MCF 10A (cell line): ENCODE measurements at regions not wholly inside any gene's neighbourhood (a gene's known extent, or its start where the extent isn't known, plus 50 kb on each side); places are given as distances from the start of the nearest gene placed in this dataset.

Experiments used
- BruUV-seq: library from RNA; stranded (reverse); fragments of 400-500 nt; replicated peaks from 2 replicates; lab custom pipeline; 2021; lab: Mats Ljungman, UMichigan
- CTCF ChIA-PET: fragments of 300-600 bp; sonication (Branson Sonifier 250); formaldehyde crosslinking; extraction: SDS; loops from one replicate; lab custom pipeline; 2021; ENCODE audit warnings: antibody characterized with exemption, inconsistent platforms; lab: Yijun Ruan, JAX
- POLR2A ChIA-PET: fragments of 300-600, 350-650 bp; sonication (Branson Sonifier 250); formaldehyde crosslinking; extraction: SDS; loops from one replicate; lab custom pipeline; 2020; ENCODE audit warnings: antibody characterized with exemption, inconsistent platforms; lab: Yijun Ruan, JAX
- DNase-seq: peaks from one replicate; pipeline ENCODE4 v3.0.0-alpha.2; 2018; ENCODE audit not compliant: unreplicated experiment
- H3K27ac Mint-ChIP-seq: one replicate; pipeline ENCODE4 v1.8.0; 2022; ENCODE audit warnings: mild to moderate bottlenecking, low read depth, mixed read lengths; ENCODE audit not compliant: unreplicated experiment
- H3K27me3 Mint-ChIP-seq: one replicate; pipeline ENCODE4 v1.8.0; 2022; ENCODE audit warnings: mixed read lengths; ENCODE audit not compliant: insufficient read depth, unreplicated experiment
- H3K36me3 Mint-ChIP-seq: one replicate; pipeline ENCODE4 v1.8.0; 2022; ENCODE audit warnings: mild to moderate bottlenecking, moderate library complexity, mixed read lengths; ENCODE audit not compliant: insufficient read depth, unreplicated experiment
- H3K4me1 Mint-ChIP-seq: one replicate; pipeline ENCODE4 v1.8.0; 2022; ENCODE audit warnings: mixed read lengths; ENCODE audit not compliant: insufficient read depth, unreplicated experiment
- H3K4me3 Mint-ChIP-seq: one replicate; pipeline ENCODE4 v1.8.0; 2022; ENCODE audit warnings: mild to moderate bottlenecking, moderate library complexity, mixed read lengths; ENCODE audit not compliant: unreplicated experiment
- H3K9me3 Mint-ChIP-seq: one replicate; pipeline ENCODE4 v1.8.0; 2022; ENCODE audit warnings: mixed read lengths; ENCODE audit not compliant: unreplicated experiment
- CTCF ChIP-seq: fragments of 200-600 bp; IDR thresholded peaks from one replicate; pipeline ENCODE4 v1.8.0; 2022; ENCODE audit warnings: antibody characterized with exemption, mild to moderate bottlenecking; ENCODE audit not compliant: unreplicated experiment
- intact Hi-C: fragments of 100-400 bp; cut with micrococcal nuclease; formaldehyde crosslinking; loops from 2 replicates; pipeline ENCODE4 v1.14.1; 2022

GRCh38 chr14:53780051-53780555 lies 176.5 kb downstream of the BMP4 start:
- no peak for DNase-seq
- Mint-ChIP-seq H3K36me3 (no peaks in the 10 kb centered on the region), H3K4me3 (no peak overlapping the region), H3K27me3 (no peaks in the 10 kb centered on the region), H3K27ac (no peak overlapping the region), H3K9me3 (peaks cover 13% of the 10 kb centered on the region), H3K4me1 (no peaks in the 10 kb centered on the region)
- ChIA-PET CTCF (interaction anchor here (0.6 kb wide), 1 partner anchor 8 kb away, joined by 4 read pairs; no protein-coding TSS in a partner anchor), POLR2A (no interaction called here)
- intact Hi-C loops = no loop called here
- TF ChIP-seq CTCF = no peak
- BruUV-seq = no TSS peak

GRCh38 chr14:53779301-53779700 lies 177.3 kb downstream of the BMP4 start:
- ChIA-PET POLR2A (no interaction called here), CTCF (no interaction called here)
- Mint-ChIP-seq H3K36me3 (no peaks in the 10 kb centered on the region), H3K4me3 (no peak overlapping the region), H3K4me1 (no peaks in the 10 kb centered on the region), H3K27ac (no peak overlapping the region), H3K9me3 (peaks cover 6% of the 10 kb centered on the region), H3K27me3 (no peaks in the 10 kb centered on the region)
- DNase-seq = no peak
- intact Hi-C loops = no loop called here
- no TSS peak for BruUV-seq
- TF ChIP-seq CTCF = no peak

- H3K4me1 Mint-ChIP-seq = no peaks in the 10 kb centered on the region
- POLR2A ChIA-PET = no interaction called here
- no TSS peak for BruUV-seq
- intact Hi-C loops = no loop called here
- no peak overlapping the region for H3K27ac Mint-ChIP-seq
- no peak overlapping the region for H3K4me3 Mint-ChIP-seq
- TF ChIP-seq CTCF = no peak
- H3K9me3 Mint-ChIP-seq = no peaks in the 10 kb centered on the region
- CTCF ChIA-PET = no interaction called here
- H3K27me3 Mint-ChIP-seq = no peaks in the 10 kb centered on the region
- DNase-seq = no peak
- H3K36me3 Mint-ChIP-seq = no peaks in the 10 kb centered on the region
Measured at GRCh38 chr14:53778263-53778662, 178.4 kb downstream of the BMP4 start.

- CTCF ChIA-PET = no interaction called here
- no peaks in the 10 kb centered on the region for H3K36me3 Mint-ChIP-seq
- intact Hi-C loops = no loop called here
- TF ChIP-seq CTCF = no peak
- H3K27ac Mint-ChIP-seq = no peak overlapping the region
- DNase-seq = no peak
- no peaks in the 10 kb centered on the region for H3K4me1 Mint-ChIP-seq
- H3K27me3 Mint-ChIP-seq = no peaks in the 10 kb centered on the region
- H3K4me3 Mint-ChIP-seq = no peak overlapping the region
- no TSS peak for BruUV-seq
- POLR2A ChIA-PET = interaction anchor here (0.7 kb wide), 1 partner anchor 10 kb away, joined by 4 read pairs; no protein-coding TSS in a partner anchor
- H3K9me3 Mint-ChIP-seq = no peaks in the 10 kb centered on the region
Measured at GRCh38 chr14:53772936-53773335, 183.7 kb downstream of the BMP4 start.
